Left ventricle myocardium inferior (tissue), 1 donor: ENCODE measurements at regions not wholly inside any gene's neighbourhood (a gene's known extent, or its start where the extent isn't known, plus 50 kb on each side); places are given as distances from the start of the nearest gene placed in this dataset.

Source experiments
- DNase-seq: peaks from one replicate; pipeline ENCODE4 v3.0.0-alpha.2; 2020
- H3K27ac ChIP-seq: fragments of 200-600 bp; replicated peaks from 2 replicates; pipeline ENCODE4 v1.8.0; 2021
- H3K27me3 ChIP-seq: fragments of 200-600 bp; 2 replicates; pipeline ENCODE4 v1.8.0; 2021; ENCODE audit warnings: low read depth
- H3K36me3 ChIP-seq: fragments of 200-600 bp; 2 replicates; pipeline ENCODE4 v1.8.0; 2021
- H3K4me1 ChIP-seq: fragments of 200-600 bp; 2 replicates; pipeline ENCODE4 v1.8.0; 2021
- H3K4me3 ChIP-seq: fragments of 200-600 bp; 2 replicates; pipeline ENCODE4 v1.8.0; 2021; ENCODE audit warnings: mild to moderate bottlenecking, moderate library complexity
- H3K9me3 ChIP-seq: fragments of 200-600 bp; replicated peaks from 2 replicates; pipeline ENCODE4 v1.8.0; 2021
- CTCF ChIP-seq: fragments of 200-600 bp; IDR thresholded peaks from 2 replicates; pipeline ENCODE4 v1.8.0; 2021; ENCODE audit warnings: antibody characterized with exemption, mild to moderate bottlenecking, borderline replicate concordance
- intact Hi-C: fragments of 100-400 bp; cut with micrococcal nuclease; formaldehyde crosslinking; loops from one replicate; pipeline ENCODE4 v1.11.0; 2022
- donor health status: DM: no; HTN: yes; CAD: no; lungs with severe emphysema.

GRCh38 chr22:48834404-48834803 is 993.3 kb downstream of the BRD1 start:
- no peak for TF ChIP-seq CTCF
- intact Hi-C loops: no loop called here
- no peak overlapping the region for H3K4me3 ChIP-seq
- DNase-seq: no peak
- H3K27ac ChIP-seq: no peak overlapping the region
- H3K36me3 ChIP-seq: no peaks in the 10 kb centered on the region
- H3K27me3 ChIP-seq: peaks cover 29% of the 10 kb centered on the region
- no peaks in the 10 kb centered on the region for H3K4me1 ChIP-seq
- H3K9me3 ChIP-seq: peaks cover 41% of the 10 kb centered on the region

GRCh38 chr22:48832592-48832991 is 995.1 kb downstream of the BRD1 start:
- peaks cover 46% of the 10 kb centered on the region for H3K27me3 ChIP-seq

GRCh38 chr22:48829908-48830307 is 997.8 kb downstream of the BRD1 start:
- Histone ChIP-seq H3K36me3 (no peaks in the 10 kb centered on the region), H3K9me3 (peaks cover 41% of the 10 kb centered on the region), H3K4me1 (no peaks in the 10 kb centered on the region), H3K27ac (no peak overlapping the region), H3K27me3 (peaks cover 63% of the 10 kb centered on the region), H3K4me3 (no peak overlapping the region)
- TF ChIP-seq CTCF: no peak
- intact Hi-C loops: no loop called here
- DNase-seq: no peak

More at GRCh38 chr22:48832592-48832991, 995.1 kb downstream of the BRD1 start:
- no peaks in the 10 kb centered on the region for H3K4me1 ChIP-seq
- no peak overlapping the region for H3K27ac ChIP-seq
- H3K36me3 ChIP-seq: no peaks in the 10 kb centered on the region
- H3K4me3 ChIP-seq: no peak overlapping the region
- TF ChIP-seq CTCF: no peak
- H3K9me3 ChIP-seq: peaks cover 41% of the 10 kb centered on the region
- DNase-seq: no peak
- intact Hi-C loops: no loop called here

DNA sequence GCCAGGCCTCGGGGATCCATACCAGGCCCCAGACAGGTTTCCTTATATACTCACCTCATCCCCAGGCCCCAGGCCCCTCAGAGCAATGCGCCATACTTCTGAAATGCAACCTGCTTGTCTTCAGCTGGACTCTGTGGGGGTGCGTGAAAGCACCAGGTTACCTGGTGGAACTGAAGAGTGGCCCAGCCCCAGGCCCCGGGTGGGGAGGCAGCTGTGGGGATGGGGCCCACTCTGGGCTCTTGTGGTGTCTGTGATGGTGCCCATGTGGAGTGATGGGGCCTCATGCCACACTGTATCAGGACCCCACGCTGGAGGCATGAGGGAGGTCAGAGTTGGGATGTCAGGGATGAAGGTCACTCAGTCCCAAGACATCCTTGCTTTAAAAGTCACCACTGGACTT is 999.0 kb downstream of the BRD1 start:
- peaks cover 39% of the 10 kb centered on the region for H3K9me3 ChIP-seq
- no peak overlapping the region for H3K4me3 ChIP-seq
- intact Hi-C loops: no loop called here
- H3K27me3 ChIP-seq: peaks cover 65% of the 10 kb centered on the region
- no peak for DNase-seq
- no peak for TF ChIP-seq CTCF
- H3K27ac ChIP-seq: no peak overlapping the region
- H3K4me1 ChIP-seq: no peaks in the 10 kb centered on the region
- H3K36me3 ChIP-seq: no peaks in the 10 kb centered on the region

- intact Hi-C loops: no loop called here
- TF ChIP-seq CTCF: no peak
- peaks cover 33% of the 10 kb centered on the region for H3K9me3 ChIP-seq
- H3K27ac ChIP-seq: no peak overlapping the region
- peaks cover 65% of the 10 kb centered on the region for H3K27me3 ChIP-seq
- no peak for DNase-seq
- H3K4me3 ChIP-seq: no peak overlapping the region
- no peaks in the 10 kb centered on the region for H3K36me3 ChIP-seq
- H3K4me1 ChIP-seq: no peaks in the 10 kb centered on the region
These were observed 999.6 kb downstream of the BRD1 start for GRCh38 chr22:48827904-48828555.
